ENCODE measurements at regions not wholly inside any gene's neighbourhood (a gene's known extent, or its start where the extent isn't known, plus 50 kb on each side); places are given as distances from the start of the nearest gene placed in this dataset.

DNA sequence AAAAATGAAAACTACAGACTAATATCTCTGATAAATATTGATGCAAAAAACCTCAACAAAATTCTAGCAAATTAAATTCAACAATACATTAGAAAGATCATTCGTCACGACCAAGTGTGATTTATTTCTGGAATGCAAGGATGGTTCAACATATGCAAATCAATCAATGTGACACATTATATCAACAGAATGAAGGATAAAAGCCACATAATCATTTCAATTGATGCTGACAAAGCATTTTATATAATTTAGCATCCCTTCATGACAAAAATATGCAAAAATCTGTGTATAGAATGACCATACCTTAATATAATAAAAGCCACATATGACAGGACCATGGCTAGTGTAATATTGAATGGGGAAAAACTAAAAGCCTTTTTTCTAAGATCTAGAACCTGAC, 457.2 kb upstream of the SPANXN1 start:
- no peaks in the 10 kb centered on the region for H3K4me1 ChIP-seq
- H3K36me3 ChIP-seq: no peaks in the 10 kb centered on the region
- WGBS, 2 donors (ENCODE audit: low coverage in 1 of 2): 92% methylated on average over 2 of the region's 2 CpGs; no CpG with 5 or more reads in 1 of the 2 donors
- no peak for DNase-seq
- H3K27me3 ChIP-seq: no peaks in the 10 kb centered on the region
- no peaks in the 10 kb centered on the region for H3K9me3 ChIP-seq
- no peak overlapping the region for H3K4me3 ChIP-seq
- intact Hi-C loops (cut with DNase I; ENCODE audit: low total_unique reads): no loop called here
- TF ChIP-seq CTCF (IDR thresholded peaks at IDR 0.05) (no peak), POLR2A (IDR thresholded peaks at IDR 0.05) (no peak), EP300 (IDR thresholded peaks at IDR 0.05; ENCODE audit: low read depth) (no peak), POLR2AphosphoS5 (IDR thresholded peaks at IDR 0.05) (no peak)
- in situ Hi-C loops (cut with MboI; ENCODE audit: low pct_ligation_motif_present in 1 of 4, low pct_unique_long_range_greater_than_20kb in 1 of 4, low sequenced_read_pairs in 3 of 4): no loop called here
- H3K27ac ChIP-seq: no peak overlapping the region

GRCh38 chrX:144791298-144791697, 456.0 kb upstream of the SPANXN1 start:
- no peaks in the 10 kb centered on the region for H3K36me3 ChIP-seq
- TF ChIP-seq CTCF (IDR thresholded peaks at IDR 0.05) (no peak), EP300 (IDR thresholded peaks at IDR 0.05; ENCODE audit: low read depth) (no peak), POLR2AphosphoS5 (IDR thresholded peaks at IDR 0.05) (no peak), POLR2A (IDR thresholded peaks at IDR 0.05) (no peak)
- H3K9me3 ChIP-seq: no peaks in the 10 kb centered on the region
- no peak for DNase-seq
- H3K4me3 ChIP-seq: no peak overlapping the region
- H3K27me3 ChIP-seq: no peaks in the 10 kb centered on the region
- 58% methylated on average over 5 of the region's 5 CpGs; no CpG with 5 or more reads in 1 of the 2 donors for WGBS, 2 donors (ENCODE audit: low coverage in 1 of 2)
- no peaks in the 10 kb centered on the region for H3K4me1 ChIP-seq
- intact Hi-C loops (cut with DNase I; ENCODE audit: low total_unique reads): no loop called here
- H3K27ac ChIP-seq: no peak overlapping the region
- in situ Hi-C loops (cut with MboI; ENCODE audit: low pct_ligation_motif_present in 1 of 4, low pct_unique_long_range_greater_than_20kb in 1 of 4, low sequenced_read_pairs in 3 of 4): no loop called here

DNA sequence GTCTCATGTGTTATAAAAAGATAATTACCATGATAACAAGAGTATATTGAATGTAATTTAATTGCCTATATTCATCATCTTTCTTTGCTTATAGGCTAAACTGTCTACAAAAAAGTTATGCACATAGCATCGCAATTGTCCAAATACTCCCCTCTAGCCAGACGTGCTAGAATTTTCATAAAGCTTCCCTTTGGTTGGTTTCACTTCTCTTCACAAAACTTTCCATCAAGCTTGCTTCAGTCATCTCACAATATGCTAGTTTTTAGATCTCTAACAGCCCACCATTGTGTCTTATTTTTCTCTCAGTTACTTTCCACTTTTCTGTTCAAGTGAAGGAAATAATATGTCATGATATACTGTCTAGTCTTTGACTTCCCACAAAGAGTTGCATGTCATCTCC, 448.3 kb upstream of the SPANXN1 start:
- no peaks in the 10 kb centered on the region for H3K27me3 ChIP-seq
- in situ Hi-C loops (cut with MboI; ENCODE audit: low pct_ligation_motif_present in 1 of 4, low pct_unique_long_range_greater_than_20kb in 1 of 4, low sequenced_read_pairs in 3 of 4): no loop called here
- 36% methylated on average over 2 of the region's 2 CpGs; no CpG with 5 or more reads in 1 of the 2 donors for WGBS, 2 donors (ENCODE audit: low coverage in 1 of 2)

DNA sequence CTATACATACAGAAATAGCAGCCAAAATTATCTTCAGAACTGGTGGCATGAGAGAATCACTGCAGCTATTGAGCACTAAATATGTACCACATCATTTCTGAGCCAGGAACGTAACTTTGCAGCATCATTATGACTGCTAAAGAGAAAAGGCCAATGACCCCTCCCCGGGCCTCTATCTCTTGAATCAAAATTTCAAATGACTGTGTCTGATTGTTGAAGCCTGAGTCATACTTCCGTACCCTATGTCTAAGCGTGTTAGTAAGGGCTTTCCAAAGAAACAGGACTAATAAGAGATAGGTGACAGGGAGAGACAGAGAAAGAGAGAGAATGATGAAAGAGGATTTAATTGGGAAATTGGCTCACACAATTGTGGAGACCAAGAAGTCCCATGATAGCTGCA, 445.5 kb upstream of the SPANXN1 start:
- TF ChIP-seq POLR2AphosphoS5 (IDR thresholded peaks at IDR 0.05): no peak
- TF ChIP-seq EP300 (IDR thresholded peaks at IDR 0.05; ENCODE audit: low read depth): no peak
- TF ChIP-seq CTCF (IDR thresholded peaks at IDR 0.05): no peak
- no peak for TF ChIP-seq POLR2A (IDR thresholded peaks at IDR 0.05)
- no peak overlapping the region for H3K27ac ChIP-seq
- no peak for DNase-seq
- no peaks in the 10 kb centered on the region for H3K4me1 ChIP-seq
- no peak overlapping the region for H3K4me3 ChIP-seq
- 72% methylated on average over 4 of the region's 4 CpGs; no CpG with 5 or more reads in 1 of the 2 donors for WGBS, 2 donors (ENCODE audit: low coverage in 1 of 2)
- H3K9me3 ChIP-seq: no peaks in the 10 kb centered on the region
- H3K27me3 ChIP-seq: no peaks in the 10 kb centered on the region
- in situ Hi-C loops (cut with MboI; ENCODE audit: low pct_ligation_motif_present in 1 of 4, low pct_unique_long_range_greater_than_20kb in 1 of 4, low sequenced_read_pairs in 3 of 4): no loop called here
- intact Hi-C loops (cut with DNase I; ENCODE audit: low total_unique reads): no loop called here
- H3K36me3 ChIP-seq: no peaks in the 10 kb centered on the region

More for the DNA sequence above, 448.3 kb upstream of the SPANXN1 start:
- intact Hi-C loops (cut with DNase I; ENCODE audit: low total_unique reads): no loop called here
- no peak for DNase-seq
- no peak overlapping the region for H3K27ac ChIP-seq
- no peaks in the 10 kb centered on the region for H3K9me3 ChIP-seq
- TF ChIP-seq CTCF (IDR thresholded peaks at IDR 0.05) (no peak), POLR2A (IDR thresholded peaks at IDR 0.05) (no peak), EP300 (IDR thresholded peaks at IDR 0.05; ENCODE audit: low read depth) (no peak), POLR2AphosphoS5 (IDR thresholded peaks at IDR 0.05) (no peak)
- no peak overlapping the region for H3K4me3 ChIP-seq
- no peaks in the 10 kb centered on the region for H3K36me3 ChIP-seq
- H3K4me1 ChIP-seq: no peaks in the 10 kb centered on the region

Measured in transverse colon (tissue), 4 donors.